ENCODE measurements at regions not wholly inside any gene's neighbourhood (a gene's known extent, or its start where the extent isn't known, plus 50 kb on each side); places are given as distances from the start of the nearest gene placed in this dataset.

DNA sequence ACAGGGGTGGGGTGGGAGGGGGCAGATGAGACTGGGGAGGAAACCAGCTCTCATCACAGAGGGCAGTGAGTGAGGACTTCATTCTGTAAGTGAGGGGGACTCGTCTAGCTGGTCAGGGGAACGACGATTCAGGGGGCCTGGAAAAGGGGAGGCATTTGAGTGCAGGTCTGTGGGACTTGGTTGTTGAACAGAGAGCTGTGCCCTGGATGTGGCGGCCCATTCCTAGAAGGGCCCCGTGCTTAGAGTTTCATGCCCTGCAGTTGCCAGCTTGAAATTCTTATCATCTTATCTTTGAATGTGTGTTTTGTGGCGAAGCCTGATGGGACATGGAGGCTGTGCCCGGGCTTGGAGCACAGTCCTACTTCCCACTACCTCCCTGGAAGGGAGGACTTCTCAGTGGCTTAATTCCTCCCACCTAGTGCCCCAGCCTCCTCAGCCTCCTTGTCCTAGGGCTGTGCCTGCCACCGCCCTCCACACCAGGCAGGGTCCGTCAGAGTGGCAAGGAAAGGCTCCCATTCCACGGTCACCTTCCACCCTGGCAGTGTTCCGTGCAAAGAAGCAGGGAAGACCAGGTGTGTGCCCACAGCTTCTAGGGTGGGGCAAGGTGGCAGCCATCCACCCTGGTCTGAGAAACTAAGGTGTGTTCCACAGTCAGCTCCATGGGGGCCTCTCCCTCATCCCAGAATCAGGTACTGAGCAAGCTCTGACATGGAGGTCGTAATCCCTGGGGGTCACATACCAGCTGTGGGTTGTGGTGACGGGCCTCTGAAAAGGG lies 59.7 kb upstream of the LMO1 start:
- TF ChIP-seq FOXK2 (conservative IDR thresholded peaks at IDR 0.05 in 1 of 2, IDR thresholded peaks at IDR 0.05 in 1 of 2; ENCODE audit: low read depth in 2 of 2), result no peak
- TF ChIP-seq, protein P1, sequence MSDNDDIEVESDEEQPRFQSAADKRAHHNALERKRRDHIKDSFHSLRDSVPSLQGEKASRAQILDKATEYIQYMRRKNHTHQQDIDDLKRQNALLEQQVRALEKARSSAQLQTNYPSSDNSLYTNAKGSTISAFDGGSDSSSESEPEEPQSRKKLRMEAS (CRISPR knock-in tag; IDR thresholded peaks at IDR 0.05), result no peak
- TF ChIP-seq ZNF253 (CRISPR knock-in tag; conservative IDR thresholded peaks at IDR 0.05), result no peak
- no peak for TF ChIP-seq CHCHD3 (CRISPR knock-in tag; IDR thresholded peaks at IDR 0.05)
- TF ChIP-seq RAD21 (CRISPR knock-in tag; conservative IDR thresholded peaks at IDR 0.05 in 1 of 2, IDR thresholded peaks at IDR 0.05 in 1 of 2), result no peak

Data from K562 (cell line).